GM12865 (cell line): ENCODE measurements at regions not wholly inside any gene's neighbourhood (a gene's known extent, or its start where the extent isn't known, plus 50 kb on each side); places are given as distances from the start of the nearest gene placed in this dataset.

Experiments
- DNase-seq: peaks from one replicate; pipeline ENCODE4 v3.0.0; 2010; ENCODE audit warnings: low read depth
- H3K4me3 ChIP-seq: 2 replicates; pipeline ENCODE4 v1.5.1; 2011; ENCODE audit warnings: mild to moderate bottlenecking, low read depth, low read length, control low read depth
- CTCF ChIP-seq: IDR thresholded peaks from 2 replicates; pipeline ENCODE4 v1.5.1; 2011; ENCODE audit warnings: low read length, control low read depth, low read depth, inconsistent platforms; ENCODE audit not compliant: insufficient read depth; ENCODE audit errors: missing control alignments

- no peak overlapping the region for H3K4me3 ChIP-seq
- DNase-seq, result no peak
- no peak for TF ChIP-seq CTCF
Measured at GRCh38 chr18:38575023-38575422, 1009.4 kb upstream of the CELF4 start.

- no peak overlapping the region for H3K4me3 ChIP-seq
- TF ChIP-seq CTCF, result no peak
- no peak for DNase-seq
Measured at GRCh38 chr18:38572554-38573111, 1007.0 kb upstream of the CELF4 start.

GRCh38 chr18:38571651-38572050, 1006.1 kb upstream of the CELF4 start:
- no peak overlapping the region for H3K4me3 ChIP-seq
- DNase-seq, result no peak
- TF ChIP-seq CTCF, result no peak

GRCh38 chr18:38565513-38565912, 999.9 kb upstream of the CELF4 start:
- DNase-seq, result no peak
- no peak overlapping the region for H3K4me3 ChIP-seq
- TF ChIP-seq CTCF, result no peak

GRCh38 chr18:38563396-38563980, 997.9 kb upstream of the CELF4 start:
- DNase-seq, result no peak
- no peak overlapping the region for H3K4me3 ChIP-seq
- TF ChIP-seq CTCF, result no peak

GRCh38 chr18:38557006-38557405, 991.4 kb upstream of the CELF4 start:
- H3K4me3 ChIP-seq, result no peak overlapping the region
- DNase-seq, result no peak
- TF ChIP-seq CTCF, result no peak
